Activated CD8-positive, alpha-beta memory T cell treated with anti-CD3 and anti-CD28 coated beads, Interleukin-2, amount 50 U/mL, for 1 hour (primary cell): ENCODE measurements at regions not wholly inside any gene's neighbourhood (a gene's known extent, or its start where the extent isn't known, plus 50 kb on each side); places are given as distances from the start of the nearest gene placed in this dataset.

ENCODE experiments used
- DNase-seq: peaks from one replicate; pipeline ENCODE4 v3.0.0-alpha.2; 2020; ENCODE audit errors: extremely low read depth

DNA sequence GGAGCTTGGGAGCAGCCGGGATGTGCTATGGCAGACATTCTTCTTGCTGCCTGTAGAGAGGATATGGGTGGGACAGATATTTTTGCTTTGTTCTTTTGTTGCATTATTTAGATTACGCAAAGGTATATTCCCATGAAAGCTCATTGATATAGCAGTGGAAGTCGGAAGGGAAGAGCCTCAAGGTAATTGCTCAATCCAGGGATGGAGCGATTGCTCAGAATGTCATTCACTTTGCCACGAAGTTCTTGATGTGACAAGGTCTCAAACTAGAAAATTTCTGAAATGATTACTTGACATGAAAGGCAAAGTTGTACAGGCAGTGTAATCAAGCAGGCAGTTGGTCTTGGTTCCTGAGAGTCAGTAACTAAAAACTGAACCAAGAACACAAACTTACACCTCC is 615.6 kb upstream of the CDH4 start:
- DNase-seq = no peak

- DNase-seq = no peak
Measured at GRCh38 chr20:60637801-60638200, 614.3 kb upstream of the CDH4 start.

- DNase-seq = no peak
Measured at GRCh38 chr20:60638430-60639098, 613.5 kb upstream of the CDH4 start.

DNA sequence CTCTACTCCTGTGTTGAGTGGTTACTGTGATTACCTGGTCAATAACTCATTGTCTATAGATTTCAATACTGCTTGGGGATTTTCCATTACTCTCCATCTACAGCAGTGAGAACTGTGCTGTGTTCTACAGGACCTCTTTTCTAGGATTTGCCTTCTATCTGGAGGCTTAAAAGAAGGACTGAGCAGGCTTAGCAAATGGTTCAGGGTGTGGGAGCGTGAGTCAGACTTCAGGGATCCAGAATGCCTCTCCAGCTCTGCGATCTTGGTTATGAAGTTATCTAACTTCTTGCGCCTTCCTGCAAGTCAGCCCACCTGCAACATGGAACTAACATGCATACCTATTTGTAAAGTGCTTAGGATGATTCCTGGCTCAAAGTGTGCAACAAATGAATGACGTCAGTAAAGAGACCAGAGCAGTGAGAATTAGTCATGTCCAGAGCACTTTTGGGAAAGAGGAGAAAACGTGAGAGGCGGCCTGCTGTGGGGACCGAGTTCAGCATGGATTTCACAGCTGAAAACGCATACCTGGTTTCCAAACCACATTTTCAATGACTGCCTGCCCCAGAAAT is 610.1 kb upstream of the CDH4 start:
- no peak for DNase-seq

DNA sequence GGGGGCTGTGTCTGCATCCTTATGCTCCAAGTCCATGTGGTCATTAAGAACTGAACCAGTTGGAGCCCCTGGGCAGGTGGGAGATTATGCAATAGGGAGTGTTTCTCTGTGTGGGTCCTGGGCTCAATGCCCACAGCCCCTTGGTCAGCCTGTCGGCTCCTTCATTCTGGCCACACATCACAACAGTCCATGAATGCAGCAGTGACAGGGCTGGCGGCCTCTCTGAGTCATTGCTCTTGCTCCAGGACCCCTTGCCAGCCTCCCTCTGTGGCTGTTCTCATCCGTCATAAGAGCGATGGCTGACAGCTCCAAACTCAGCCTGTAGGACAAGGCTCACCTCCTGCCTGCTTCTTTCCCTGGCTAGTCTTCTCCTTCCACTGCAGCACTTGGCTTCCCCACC is 609.5 kb upstream of the CDH4 start:
- no peak for DNase-seq

DNA sequence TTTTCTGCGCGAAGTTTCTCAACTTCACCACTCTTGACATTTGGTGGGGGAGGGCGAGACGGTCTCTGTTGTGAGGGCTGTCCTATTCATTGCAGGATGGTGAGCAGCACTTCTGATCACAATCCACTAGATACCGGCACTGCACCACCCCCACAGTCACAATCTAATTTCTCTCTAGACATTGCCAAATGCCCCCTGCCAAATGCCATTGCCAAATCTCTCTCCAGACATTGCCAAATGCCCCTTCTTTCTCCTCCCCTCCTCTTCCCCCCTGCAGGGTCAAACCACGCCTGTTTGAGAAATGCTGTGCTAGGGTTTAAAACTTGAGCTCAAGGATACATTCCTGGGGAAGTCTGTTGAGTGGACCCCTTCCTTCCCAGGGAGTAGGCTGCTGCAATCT is 603.5 kb upstream of the CDH4 start:
- DNase-seq = no peak

- no peak for DNase-seq
Measured at GRCh38 chr20:60649541-60649940, 602.5 kb upstream of the CDH4 start.

DNA sequence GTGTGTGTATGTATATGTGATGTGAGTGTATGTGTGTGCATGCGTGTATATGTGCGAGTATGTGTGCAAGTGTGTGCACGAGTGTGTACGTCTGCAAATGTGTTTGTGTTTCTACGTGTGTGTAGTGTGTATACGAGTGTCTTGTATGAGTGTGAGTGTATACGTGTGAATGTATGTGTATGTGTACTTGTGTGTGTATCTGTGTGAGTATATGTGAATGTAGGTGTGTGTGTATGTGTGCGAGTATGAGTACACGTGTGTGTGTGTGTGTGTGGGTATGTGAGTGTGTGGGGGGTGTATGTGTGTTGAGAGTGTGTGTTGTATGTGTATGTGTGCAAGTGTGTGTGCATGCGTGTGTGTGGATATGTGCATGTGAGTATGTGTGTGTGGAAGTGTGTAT is 602.0 kb upstream of the CDH4 start:
- DNase-seq = no peak

DNA sequence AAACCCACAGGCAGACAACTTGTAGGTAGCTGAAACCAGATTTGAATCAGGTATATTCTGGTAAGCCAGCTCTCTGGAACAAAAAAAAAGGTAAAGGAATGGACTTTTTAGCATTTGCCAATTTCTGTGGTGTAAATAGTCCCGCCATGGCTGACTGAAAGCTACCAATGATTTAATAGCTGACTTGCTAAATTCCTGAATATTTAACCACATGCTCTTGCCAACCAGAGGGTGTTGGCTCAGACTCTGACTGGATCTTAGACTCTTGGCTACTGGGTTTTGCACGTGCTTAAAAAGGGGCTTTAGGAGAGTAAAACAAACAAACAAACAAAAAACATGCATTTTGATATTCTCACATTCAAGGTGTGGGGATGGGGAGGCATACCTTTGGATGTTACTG is 600.0 kb upstream of the CDH4 start:
- DNase-seq = no peak

GRCh38 chr20:60652615-60653014 is 599.4 kb upstream of the CDH4 start:
- DNase-seq = no peak

DNA sequence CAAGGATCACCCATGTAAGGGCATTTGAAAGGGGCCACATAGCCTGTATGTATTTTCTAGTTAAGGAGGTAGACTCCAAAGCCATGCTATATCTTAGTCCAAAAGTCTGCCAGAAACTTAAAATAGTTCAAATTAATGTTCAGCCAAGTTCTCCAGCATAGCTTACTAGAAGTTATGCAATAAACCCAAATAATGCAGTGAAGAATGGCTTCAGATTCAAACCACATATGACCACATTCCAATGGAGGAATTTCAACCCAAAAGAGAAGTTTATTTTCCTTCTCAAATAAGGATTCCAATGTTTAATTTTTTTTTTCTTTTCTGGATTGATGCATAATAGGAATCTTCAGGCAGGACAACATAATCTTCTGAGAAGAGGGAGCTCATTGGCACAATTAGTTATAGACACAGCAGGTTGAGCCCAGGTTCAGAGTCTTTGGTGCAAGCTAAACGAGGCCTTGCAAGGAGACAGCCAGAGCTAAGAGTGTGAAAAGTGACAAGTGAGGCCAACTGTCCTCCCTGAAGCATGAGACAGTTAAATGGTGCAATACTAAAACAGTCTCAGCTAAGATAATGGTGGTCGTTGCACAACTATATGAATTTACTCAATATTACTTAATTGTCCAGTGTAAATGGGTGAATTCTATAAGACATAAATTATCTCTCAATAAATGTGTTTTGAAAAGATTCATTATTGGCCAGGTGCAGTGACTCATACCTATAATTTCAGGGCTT is 598.8 kb upstream of the CDH4 start:
- no peak for DNase-seq

GRCh38 chr20:60658681-60659080 is 593.4 kb upstream of the CDH4 start:
- DNase-seq = no peak

- no peak for DNase-seq
Measured at GRCh38 chr20:60659240-60659639, 592.8 kb upstream of the CDH4 start.

DNA sequence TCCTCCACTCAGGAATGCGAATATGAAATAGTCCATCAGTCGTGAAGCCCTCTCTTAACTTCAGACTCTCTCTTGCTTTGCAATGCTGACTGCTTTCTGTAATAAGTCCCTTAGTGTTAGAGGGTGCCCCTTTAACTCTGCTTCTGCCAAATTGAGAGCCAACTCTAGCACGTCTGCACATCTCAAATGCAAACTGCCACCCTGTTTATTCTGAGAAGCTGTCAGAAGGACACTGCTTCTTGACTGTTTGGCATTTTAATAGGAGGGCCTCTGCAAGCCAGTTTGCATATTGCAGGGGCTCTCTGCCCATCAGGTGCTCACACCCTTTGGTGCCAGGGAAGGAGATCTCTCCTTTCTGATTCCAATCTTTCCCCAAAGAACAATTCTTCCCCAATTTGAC is 589.8 kb upstream of the CDH4 start:
- no peak for DNase-seq

- DNase-seq = no peak
Measured at GRCh38 chr20:60664106-60664505, 588.0 kb upstream of the CDH4 start.

GRCh38 chr20:60667641-60668040 is 584.4 kb upstream of the CDH4 start:
- DNase-seq = no peak

- no peak for DNase-seq
Measured at GRCh38 chr20:60669211-60669610, 582.9 kb upstream of the CDH4 start.

GRCh38 chr20:60676011-60676410 is 576.0 kb upstream of the CDH4 start:
- DNase-seq = no peak

GRCh38 chr20:60677819-60678218 is 574.2 kb upstream of the CDH4 start:
- DNase-seq = no peak

GRCh38 chr20:60680554-60680953 is 571.5 kb upstream of the CDH4 start:
- no peak for DNase-seq

- no peak for DNase-seq
Measured at GRCh38 chr20:60687213-60687612, 564.8 kb upstream of the CDH4 start.

GRCh38 chr20:60690771-60691170 is 561.3 kb upstream of the CDH4 start:
- DNase-seq = no peak

- no peak for DNase-seq
Measured at GRCh38 chr20:60691966-60692615, 560.0 kb upstream of the CDH4 start.
